ENCODE measurements at regions not wholly inside any gene's neighbourhood (a gene's known extent, or its start where the extent isn't known, plus 50 kb on each side); places are given as distances from the start of the nearest gene placed in this dataset.

GRCh38 chr9:106625259-106625789 lies 237.6 kb upstream of the ZNF462 start:
- H3K4me3 ChIP-seq (ENCODE audit: low read depth, low read length): no peak overlapping the region
- TF ChIP-seq CTCF (conservative IDR thresholded peaks at IDR 0.05; ENCODE audit: low read depth, low read length): no peak
- DNase-seq (ENCODE audit: low read depth): no peak

- H3K4me3 ChIP-seq (ENCODE audit: low read depth, low read length): no peak overlapping the region
- DNase-seq (ENCODE audit: low read depth): no peak
- no peak for TF ChIP-seq CTCF (conservative IDR thresholded peaks at IDR 0.05; ENCODE audit: low read depth, low read length)
Measured at GRCh38 chr9:106626936-106627335, 236.0 kb upstream of the ZNF462 start.

- no peak overlapping the region for H3K4me3 ChIP-seq (ENCODE audit: low read depth, low read length)
- no peak for TF ChIP-seq CTCF (conservative IDR thresholded peaks at IDR 0.05; ENCODE audit: low read depth, low read length)
- DNase-seq (ENCODE audit: low read depth): no peak
Measured at GRCh38 chr9:106632621-106633020, 230.3 kb upstream of the ZNF462 start.

- TF ChIP-seq CTCF (conservative IDR thresholded peaks at IDR 0.05; ENCODE audit: low read depth, low read length): no peak
- no peak for DNase-seq (ENCODE audit: low read depth)
- H3K4me3 ChIP-seq (ENCODE audit: low read depth, low read length): no peak overlapping the region
Measured at GRCh38 chr9:106634183-106634582, 228.8 kb upstream of the ZNF462 start.

GRCh38 chr9:106634641-106635040 lies 228.3 kb upstream of the ZNF462 start:
- H3K4me3 ChIP-seq (ENCODE audit: low read depth, low read length): no peak overlapping the region
- DNase-seq (ENCODE audit: low read depth): no peak
- TF ChIP-seq CTCF (conservative IDR thresholded peaks at IDR 0.05; ENCODE audit: low read depth, low read length): no peak

- no peak for TF ChIP-seq CTCF (conservative IDR thresholded peaks at IDR 0.05; ENCODE audit: low read depth, low read length)
- no peak overlapping the region for H3K4me3 ChIP-seq (ENCODE audit: low read depth, low read length)
- no peak for DNase-seq (ENCODE audit: low read depth)
Measured at GRCh38 chr9:106637486-106637885, 225.5 kb upstream of the ZNF462 start.

- H3K4me3 ChIP-seq (ENCODE audit: low read depth, low read length): no peak overlapping the region
- no peak for DNase-seq (ENCODE audit: low read depth)
- no peak for TF ChIP-seq CTCF (conservative IDR thresholded peaks at IDR 0.05; ENCODE audit: low read depth, low read length)
Measured at GRCh38 chr9:106639873-106640568, 222.9 kb upstream of the ZNF462 start.
